ENCODE measurements at regions not wholly inside any gene's neighbourhood (a gene's known extent, or its start where the extent isn't known, plus 50 kb on each side); places are given as distances from the start of the nearest gene placed in this dataset.

- TF ChIP-seq CTCF (IDR thresholded peaks at IDR 0.05; ENCODE audit: low read depth, low read length): no peak
- H3K4me3 ChIP-seq (ENCODE audit: low read depth, low read length): no peak overlapping the region
- peak; percentile 56 for DNase-seq (ENCODE audit: low read depth, low spot score)
- in situ Hi-C loops (cut with HindIII; ENCODE audit: low sequenced_read_pairs): no loop called here
These were observed 60.4 kb upstream of the RSPO3 start for GRCh38 chr6:127058027-127058426.

GRCh38 chr6:127058936-127059335, 59.5 kb upstream of the RSPO3 start:
- in situ Hi-C loops (cut with HindIII; ENCODE audit: low sequenced_read_pairs): no loop called here
- H3K4me3 ChIP-seq (ENCODE audit: low read depth, low read length): no peak overlapping the region
- no peak for DNase-seq (ENCODE audit: low read depth, low spot score)
- TF ChIP-seq CTCF (IDR thresholded peaks at IDR 0.05; ENCODE audit: low read depth, low read length): no peak

Measured in astrocyte of the spinal cord (primary cell).